RWPE2 (cell line): ENCODE measurements at regions not wholly inside any gene's neighbourhood (a gene's known extent, or its start where the extent isn't known, plus 50 kb on each side); places are given as distances from the start of the nearest gene placed in this dataset.

Source experiments
- ATAC-seq: fragments of 200-7000 bp; cut with Tn5 transposase; 3 replicates; pipeline ENCODE4 v1.9.1; 2021; ENCODE audit warnings: low read depth
- DNase-seq: peaks from one replicate; pipeline ENCODE4 v3.0.0-alpha.2; 2020; ENCODE audit warnings: low spot score
- H3K27ac ChIP-seq: fragments of 450-650 bp; 2 replicates; pipeline ENCODE4 v1.5.1; 2017; ENCODE audit warnings: mild to moderate bottlenecking; ENCODE audit not compliant: poor library complexity, severe bottlenecking
- H3K27me3 ChIP-seq: fragments of 250-450 bp; sonication (Bioruptor Pico); 2 replicates; pipeline ENCODE4 v1.5.1; 2021; ENCODE audit warnings: mild to moderate bottlenecking, moderate library complexity; ENCODE audit not compliant: insufficient read depth, poor library complexity, severe bottlenecking
- H3K36me3 ChIP-seq: fragments of 250-450 bp; sonication (Bioruptor Pico); 2 replicates; pipeline ENCODE4 v1.5.1; 2020; ENCODE audit warnings: low read depth, mild to moderate bottlenecking, moderate library complexity
- H3K4me1 ChIP-seq: fragments of 250-450 bp; sonication (Bioruptor Pico); 2 replicates; pipeline ENCODE4 v1.5.1; 2021; ENCODE audit warnings: mild to moderate bottlenecking, moderate library complexity; ENCODE audit not compliant: insufficient read depth, poor library complexity, severe bottlenecking
- H3K4me3 ChIP-seq: fragments of 250-450 bp; sonication (Bioruptor Pico); 2 replicates; pipeline ENCODE4 v1.5.1; 2021; ENCODE audit warnings: mild to moderate bottlenecking, moderate library complexity; ENCODE audit not compliant: severe bottlenecking
- H3K9me3 ChIP-seq: fragments of 250-450 bp; sonication (Bioruptor Pico); 2 replicates; pipeline ENCODE4 v1.5.1; 2021; ENCODE audit warnings: mild to moderate bottlenecking, moderate library complexity; ENCODE audit not compliant: severe bottlenecking
- CTCF ChIP-seq: fragments of 450-650 bp; IDR thresholded peaks from one replicate; pipeline ENCODE4 v1.5.1; 2017; ENCODE audit warnings: mild to moderate bottlenecking, moderate library complexity; ENCODE audit not compliant: poor library complexity, severe bottlenecking

DNA sequence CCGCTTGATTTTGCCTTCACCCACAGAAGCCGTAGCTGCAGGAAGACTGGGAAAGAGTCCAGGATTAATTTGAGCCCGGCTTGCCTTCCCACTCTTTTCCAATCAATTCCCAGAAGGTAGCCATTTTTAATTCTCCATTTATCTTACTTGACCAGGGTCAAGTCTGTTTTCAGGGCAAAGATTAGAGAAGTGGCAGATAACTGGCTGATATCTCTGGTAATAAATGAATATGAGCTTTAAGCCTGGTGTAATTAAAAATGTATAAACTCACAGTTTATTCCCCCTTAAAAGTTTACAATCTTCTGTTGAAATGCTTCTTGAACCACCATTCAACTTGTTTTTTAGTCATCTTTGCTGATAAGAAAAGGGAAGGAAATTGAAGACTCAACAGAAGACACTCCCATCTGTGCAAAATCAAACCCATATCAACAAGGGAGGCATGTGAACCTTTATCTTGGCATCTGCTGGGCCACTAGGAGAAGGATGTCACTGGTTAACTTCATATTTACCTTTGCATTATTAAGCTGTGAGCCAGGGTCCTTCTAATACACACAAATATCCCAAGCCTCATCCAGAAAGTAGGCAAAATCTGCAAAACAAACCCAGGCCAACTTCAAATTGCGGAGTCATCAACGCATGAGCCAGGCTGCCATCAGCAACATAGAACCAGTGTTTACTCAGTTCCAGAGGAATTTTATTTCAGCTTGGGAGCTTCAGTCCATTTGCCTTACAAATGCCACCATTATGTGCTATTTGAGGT, 314.6 kb upstream of the MAF start:
- DNase-seq (no peak), ATAC-seq (no peak)
- no peaks in the 10 kb centered on the region for H3K4me1 ChIP-seq
- H3K4me3 ChIP-seq: no peak overlapping the region
- no peaks in the 10 kb centered on the region for H3K27me3 ChIP-seq
- H3K9me3 ChIP-seq: no peaks in the 10 kb centered on the region
- H3K36me3 ChIP-seq: no peaks in the 10 kb centered on the region
- H3K27ac ChIP-seq: no peak overlapping the region
- no peak for TF ChIP-seq CTCF

- Histone ChIP-seq H3K4me1 (no peaks in the 10 kb centered on the region), H3K9me3 (no peaks in the 10 kb centered on the region), H3K36me3 (no peaks in the 10 kb centered on the region), H3K27me3 (no peaks in the 10 kb centered on the region), H3K4me3 (no peak overlapping the region), H3K27ac (no peak overlapping the region)
- no peak for ATAC-seq
- no peak for TF ChIP-seq CTCF
- no peak for DNase-seq
Observed at GRCh38 chr16:79912592-79913310, 312.2 kb upstream of the MAF start.

DNA sequence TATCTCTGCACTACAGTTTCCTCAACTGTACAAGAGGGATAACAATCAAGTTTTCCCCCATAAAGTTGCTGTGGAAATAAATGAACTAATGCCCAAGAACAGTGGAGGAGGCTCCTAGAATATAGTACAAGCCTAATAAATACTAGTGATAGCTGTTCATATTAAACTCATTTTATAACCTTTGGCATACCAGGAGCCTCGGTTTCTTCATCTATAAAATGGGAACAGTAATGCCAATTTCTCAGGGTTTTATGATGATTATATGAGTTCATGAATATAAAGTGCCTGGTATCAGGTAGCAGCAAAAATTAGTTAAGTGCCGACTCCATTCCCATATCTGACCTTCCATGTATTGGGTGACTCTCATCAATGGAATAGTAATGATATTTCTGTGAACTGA, 311.1 kb upstream of the MAF start:
- ATAC-seq (no peak), DNase-seq (no peak)
- Histone ChIP-seq H3K27me3 (no peaks in the 10 kb centered on the region), H3K4me3 (no peak overlapping the region), H3K36me3 (no peaks in the 10 kb centered on the region), H3K4me1 (no peaks in the 10 kb centered on the region), H3K9me3 (no peaks in the 10 kb centered on the region), H3K27ac (no peak overlapping the region)
- no peak for TF ChIP-seq CTCF

- DNase-seq (no peak), ATAC-seq (no peak)
- no peak for TF ChIP-seq CTCF
- H3K27me3 ChIP-seq: no peaks in the 10 kb centered on the region
- H3K36me3 ChIP-seq: no peaks in the 10 kb centered on the region
- no peak overlapping the region for H3K27ac ChIP-seq
- H3K4me1 ChIP-seq: no peaks in the 10 kb centered on the region
- H3K4me3 ChIP-seq: no peak overlapping the region
- no peaks in the 10 kb centered on the region for H3K9me3 ChIP-seq
Observed at GRCh38 chr16:79909571-79909970, 309.0 kb upstream of the MAF start.

DNA sequence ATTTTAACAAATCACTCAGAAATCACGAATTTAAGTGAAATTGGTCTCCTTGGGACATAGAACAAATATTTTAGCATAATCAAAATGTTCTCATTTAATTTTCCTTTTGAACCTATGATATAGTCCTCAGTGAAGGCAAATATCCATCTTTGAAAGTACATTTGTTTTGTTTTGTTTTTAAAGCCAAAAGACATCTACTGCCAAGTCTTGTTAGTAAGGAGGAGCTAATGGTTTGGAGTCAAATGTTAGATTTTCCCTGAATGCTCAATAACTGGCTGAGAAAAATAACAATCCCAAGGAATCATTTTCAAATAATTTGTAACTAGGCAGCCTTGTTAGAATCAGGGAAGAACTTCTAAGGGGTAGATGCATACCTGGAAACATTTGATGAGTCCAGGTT, 302.9 kb upstream of the MAF start:
- no peak for DNase-seq
- H3K4me1 ChIP-seq: no peaks in the 10 kb centered on the region
- TF ChIP-seq CTCF: no peak
- H3K9me3 ChIP-seq: no peaks in the 10 kb centered on the region
- no peak overlapping the region for H3K27ac ChIP-seq
- no peak overlapping the region for H3K4me3 ChIP-seq
- no peaks in the 10 kb centered on the region for H3K36me3 ChIP-seq
- no peaks in the 10 kb centered on the region for H3K27me3 ChIP-seq
- ATAC-seq: no peak
